NCI-H774 (cell line): ENCODE measurements at regions not wholly inside any gene's neighbourhood (a gene's known extent, or its start where the extent isn't known, plus 50 kb on each side); places are given as distances from the start of the nearest gene placed in this dataset.

ENCODE experiments used
- DNase-seq: peaks from one replicate; lab custom pipeline; 2025; lab: John Stamatoyannopoulos, UW

- no peak for DNase-seq
Observed at GRCh38 chr7:15916681-15917380, 230.3 kb upstream of the MEOX2 start.

- DNase-seq = no peak
Observed at GRCh38 chr7:15915686-15916293, 229.3 kb upstream of the MEOX2 start.

DNA sequence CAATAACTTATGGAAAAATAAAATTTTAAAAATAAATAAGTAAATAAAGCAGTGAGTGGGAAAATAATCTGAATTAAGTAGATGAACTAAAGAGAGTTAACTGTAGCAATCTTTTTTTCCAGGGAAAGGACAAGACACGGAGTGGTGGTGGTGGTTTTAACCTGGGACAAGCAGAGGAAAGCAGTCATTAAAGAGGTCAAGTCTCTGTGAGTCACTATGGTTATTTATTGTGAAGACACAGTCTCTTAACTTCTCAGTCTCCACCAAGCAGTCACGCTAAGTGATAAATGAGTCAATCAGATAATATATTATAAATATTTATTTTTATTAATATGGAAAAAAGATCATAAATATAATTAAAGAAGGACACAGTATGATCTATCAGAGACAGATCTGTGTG lies 228.1 kb upstream of the MEOX2 start:
- no peak for DNase-seq

DNA sequence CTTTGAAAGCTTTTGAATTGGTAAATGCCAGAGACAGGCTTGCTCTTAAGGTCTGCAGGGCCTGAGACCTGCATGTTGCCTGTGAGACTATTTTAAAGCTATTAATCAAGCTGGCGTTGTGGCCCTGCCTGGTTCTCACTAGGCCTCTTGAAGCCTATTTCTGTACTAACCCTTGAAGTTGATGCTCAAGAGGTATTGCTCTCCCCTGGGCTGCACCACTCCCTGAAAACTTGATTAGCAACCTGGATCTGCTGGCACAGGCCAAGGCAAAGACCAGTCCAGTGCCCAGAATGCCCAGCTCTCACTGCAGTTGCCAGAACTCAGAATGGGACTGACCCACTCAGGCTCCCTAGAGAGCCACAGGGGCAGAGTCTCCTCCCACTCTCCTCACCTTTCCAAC lies 220.0 kb upstream of the MEOX2 start:
- no peak for DNase-seq

- no peak for DNase-seq
Observed at GRCh38 chr7:15905251-15906040, 219.0 kb upstream of the MEOX2 start.

DNA sequence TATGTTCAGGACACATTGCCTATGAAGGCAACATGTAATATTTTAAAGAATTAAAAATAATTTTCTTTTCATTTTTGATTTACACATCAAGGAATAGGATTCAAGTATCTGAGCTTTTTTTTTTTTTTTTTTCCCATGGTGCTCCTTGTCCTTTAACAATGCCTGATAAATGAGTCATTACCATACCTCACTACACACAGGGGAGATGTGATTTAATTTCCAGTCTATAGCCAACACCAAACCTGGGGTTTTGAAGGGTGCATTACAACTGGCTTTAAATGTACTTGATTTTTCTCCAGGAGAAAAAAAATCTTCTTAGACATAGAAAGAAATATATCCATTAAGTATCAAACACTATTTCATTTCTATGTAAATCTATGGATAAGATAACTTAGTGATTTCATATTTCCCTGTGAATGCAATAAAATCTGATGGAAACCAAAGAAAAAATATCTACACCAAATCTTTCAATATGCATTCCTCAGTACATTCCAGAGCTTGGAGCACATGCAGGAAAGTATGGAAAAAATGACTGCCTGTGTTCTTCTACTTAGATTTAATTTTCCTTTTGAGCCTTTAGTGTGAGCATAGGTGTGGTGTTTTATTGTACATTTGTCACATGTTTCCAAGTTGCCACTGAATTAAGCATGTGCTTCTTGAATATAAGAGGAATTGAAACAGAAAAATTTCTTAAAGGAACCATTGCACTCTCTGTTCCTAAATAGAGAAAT lies 204.8 kb upstream of the MEOX2 start:
- DNase-seq = no peak

GRCh38 chr7:15889507-15889906 lies 203.0 kb upstream of the MEOX2 start:
- no peak for DNase-seq

GRCh38 chr7:15888090-15888489 lies 201.6 kb upstream of the MEOX2 start:
- no peak for DNase-seq

- DNase-seq = no peak
Observed at GRCh38 chr7:15886626-15887025, 200.1 kb upstream of the MEOX2 start.

GRCh38 chr7:15885678-15886077 lies 199.2 kb upstream of the MEOX2 start:
- no peak for DNase-seq

DNA sequence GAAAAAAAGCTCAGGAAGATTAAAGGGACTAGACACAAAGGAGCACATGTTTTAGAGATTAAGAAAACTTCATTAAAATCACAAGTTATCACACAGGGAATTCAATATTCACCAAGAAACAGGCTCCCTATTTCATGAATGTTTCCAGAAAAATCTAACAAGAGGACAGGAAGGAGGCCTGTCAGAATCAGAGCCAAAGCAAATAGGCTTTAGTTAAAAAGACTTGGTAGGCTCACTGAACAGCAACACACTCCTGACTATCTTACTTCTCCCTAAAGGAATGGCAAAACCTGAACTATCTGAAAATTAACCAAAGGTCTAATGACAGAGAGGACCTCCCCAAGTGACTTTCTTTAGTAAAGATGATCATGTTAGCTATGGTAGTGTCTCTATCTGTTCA lies 188.3 kb upstream of the MEOX2 start:
- DNase-seq = no peak

- no peak for DNase-seq
Observed at GRCh38 chr7:15870347-15870746, 183.9 kb upstream of the MEOX2 start.

GRCh38 chr7:15867441-15867840 lies 181.0 kb upstream of the MEOX2 start:
- DNase-seq = no peak

- DNase-seq = no peak
Observed at GRCh38 chr7:15866753-15867152, 180.3 kb upstream of the MEOX2 start.

DNA sequence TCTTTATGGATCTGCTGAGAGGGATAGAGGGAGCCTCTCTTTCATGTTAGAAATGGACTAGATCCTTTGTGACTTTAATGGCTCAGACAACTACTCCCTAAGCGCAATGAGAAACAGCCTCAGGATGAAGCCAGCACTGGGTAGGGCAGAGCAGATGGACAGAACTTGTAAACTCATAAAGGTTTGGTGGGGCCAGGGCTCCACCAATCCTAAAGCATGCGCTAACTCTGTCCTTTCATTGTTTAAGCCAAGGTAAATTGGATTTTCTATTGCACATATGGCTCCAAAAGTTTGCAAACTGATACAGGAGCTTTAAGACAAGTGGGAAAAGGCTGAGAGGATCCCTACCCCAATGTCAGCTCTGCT lies 178.1 kb upstream of the MEOX2 start:
- DNase-seq = no peak

- no peak for DNase-seq
Observed at GRCh38 chr7:15863951-15864625, 177.6 kb upstream of the MEOX2 start.

GRCh38 chr7:15862781-15863165 lies 176.3 kb upstream of the MEOX2 start:
- no peak for DNase-seq

DNA sequence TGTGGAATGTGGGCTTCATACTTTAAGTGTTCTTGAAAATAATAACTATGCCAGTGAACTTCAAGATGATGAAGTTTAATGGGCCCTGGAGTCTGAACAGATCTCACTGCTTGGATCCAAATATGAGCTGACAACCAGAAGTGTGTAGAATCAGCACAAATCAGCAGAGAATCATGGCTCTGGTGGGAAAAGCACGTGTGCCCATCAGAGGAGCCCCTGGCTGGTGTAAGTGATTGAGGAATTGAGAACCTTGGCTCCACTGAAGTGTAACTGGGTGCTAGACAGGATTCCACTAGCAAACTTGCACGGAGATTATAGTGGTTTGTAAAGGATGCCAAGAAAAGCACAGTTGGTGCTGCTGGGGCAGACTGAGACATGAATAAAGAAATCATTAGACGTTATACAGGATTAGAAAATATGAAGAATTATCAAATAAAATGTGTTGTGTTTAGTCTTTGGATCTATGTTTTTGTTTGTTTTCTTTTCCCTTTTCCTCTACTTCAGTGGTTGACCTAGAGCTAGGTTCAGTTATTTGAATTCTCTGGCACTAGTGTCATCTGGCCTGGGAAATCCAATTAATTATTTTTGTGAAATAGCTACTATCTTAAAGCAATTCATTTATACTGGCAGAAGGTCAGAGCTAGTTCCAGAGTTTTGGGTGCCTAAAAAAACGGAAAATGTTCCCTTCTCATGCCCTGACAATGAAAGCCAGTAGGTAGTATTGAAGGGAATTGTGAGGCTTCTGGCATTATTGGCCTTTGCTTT lies 175.7 kb upstream of the MEOX2 start:
- DNase-seq = no peak

GRCh38 chr7:15860264-15860949 lies 173.9 kb upstream of the MEOX2 start:
- no peak for DNase-seq

- no peak for DNase-seq
Observed at GRCh38 chr7:15857026-15857425, 170.5 kb upstream of the MEOX2 start.

DNA sequence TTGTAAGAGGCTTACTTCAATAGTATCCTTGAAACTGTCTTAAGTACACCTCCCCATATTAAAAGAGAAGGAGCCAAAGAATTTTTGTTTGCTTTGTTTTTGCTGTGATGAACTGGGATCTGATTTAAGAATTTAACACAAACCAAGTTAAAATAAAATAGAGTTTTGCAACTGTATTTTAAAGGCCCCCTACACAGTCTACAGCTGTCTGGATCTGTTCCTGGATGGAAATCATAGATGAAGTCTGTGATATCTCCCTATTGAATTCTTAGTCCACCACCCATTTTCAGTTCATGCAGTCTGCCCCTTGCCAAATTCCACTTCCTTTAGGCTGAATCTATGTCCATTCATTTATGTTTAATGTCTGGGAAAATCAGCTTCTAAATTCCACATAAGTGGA lies 169.8 kb upstream of the MEOX2 start:
- no peak for DNase-seq
